A673 (cell line): ENCODE measurements at regions not wholly inside any gene's neighbourhood (a gene's known extent, or its start where the extent isn't known, plus 50 kb on each side); places are given as distances from the start of the nearest gene placed in this dataset.

Experiments
- BruUV-seq: library from RNA; stranded (reverse); fragments of 400-500 nt; replicated peaks from 2 replicates; lab custom pipeline; 2021; lab: Mats Ljungman, UMichigan
- CTCF ChIA-PET: fragments of 300-600 bp; sonication (Branson Sonifier 250); formaldehyde crosslinking; loops from one replicate; lab custom pipeline; 2022; ENCODE audit warnings: antibody characterized with exemption; lab: Charles Lee
- POLR2A ChIA-PET: fragments of 300-600 bp; sonication (Branson Sonifier 250); formaldehyde crosslinking; loops from one replicate; lab custom pipeline; 2022; ENCODE audit warnings: antibody characterized with exemption; ENCODE audit not compliant: low non-redundant PET; lab: Charles Lee
- DNase-seq: peaks from one replicate; pipeline ENCODE4 v3.0.0-alpha.2; 2015; ENCODE audit warnings: low spot score
- H3K27ac ChIP-seq: fragments of 200-600 bp; sonication (generic); 2 replicates; pipeline ENCODE4 v1.5.1; 2016; ENCODE audit warnings: mixed run types, low read depth, mild to moderate bottlenecking, mixed read lengths, antibody characterized with exemption, low read length; ENCODE audit not compliant: poor library complexity, severe bottlenecking
- H3K27me3 ChIP-seq: fragments of 200-600 bp; sonication (generic); replicated peaks from 2 replicates; pipeline ENCODE4 v1.6.1; 2017; ENCODE audit warnings: mixed run types, low read depth, mild to moderate bottlenecking, mixed read lengths, antibody characterized with exemption, low read length; ENCODE audit not compliant: insufficient read depth, poor library complexity
- H3K36me3 ChIP-seq: fragments of 200-600 bp; sonication (generic); 2 replicates; pipeline ENCODE4 v1.6.1; 2016; ENCODE audit warnings: mixed run types, mild to moderate bottlenecking, mixed read lengths, antibody characterized with exemption, low read length; ENCODE audit not compliant: insufficient read depth, poor library complexity, severe bottlenecking
- H3K4me1 ChIP-seq: fragments of 200-600 bp; sonication (generic); 2 replicates; pipeline ENCODE4 v1.6.1; 2017; ENCODE audit warnings: mixed run types, mild to moderate bottlenecking, mixed read lengths, antibody characterized with exemption, low read length; ENCODE audit not compliant: insufficient read depth, poor library complexity, severe bottlenecking
- H3K4me3 ChIP-seq: fragments of 200-600 bp; sonication (generic); 2 replicates; pipeline ENCODE4 v1.5.1; 2016; ENCODE audit warnings: low read depth, mixed run types, mild to moderate bottlenecking, mixed read lengths, low read length; ENCODE audit not compliant: poor library complexity, severe bottlenecking
- H3K9me3 ChIP-seq: fragments of 200-600 bp; sonication (generic); 2 replicates; pipeline ENCODE4 v1.6.1; 2016; ENCODE audit warnings: mixed run types, low read depth, mild to moderate bottlenecking, mixed read lengths, antibody characterized with exemption, low read length; ENCODE audit not compliant: poor library complexity, severe bottlenecking
- EZH2 ChIP-seq: fragments of 200-600 bp; sonication (generic); IDR thresholded peaks from 2 replicates; pipeline ENCODE4 v1.6.1; 2017; ENCODE audit warnings: borderline replicate concordance, low read depth, mild to moderate bottlenecking, mixed read lengths, antibody characterized with exemption, low read length; ENCODE audit not compliant: poor library complexity, severe bottlenecking
- intact Hi-C: fragments of 100-400 bp; cut with micrococcal nuclease; formaldehyde crosslinking; loops from one replicate; pipeline ENCODE4 v1.10.0; 2022; ENCODE audit not compliant: unreplicated experiment
- TF ChIP-seq, protein P1 (sequence below): fragments of 300-800, 200-600 bp; sonication (generic); conservative IDR thresholded peaks from 2 replicates; pipeline ENCODE4 v1.5.1; 2017; ENCODE audit warnings: low read depth, mild to moderate bottlenecking, antibody characterized with exemption, low read length, moderate library complexity, mixed read lengths

DNA sequence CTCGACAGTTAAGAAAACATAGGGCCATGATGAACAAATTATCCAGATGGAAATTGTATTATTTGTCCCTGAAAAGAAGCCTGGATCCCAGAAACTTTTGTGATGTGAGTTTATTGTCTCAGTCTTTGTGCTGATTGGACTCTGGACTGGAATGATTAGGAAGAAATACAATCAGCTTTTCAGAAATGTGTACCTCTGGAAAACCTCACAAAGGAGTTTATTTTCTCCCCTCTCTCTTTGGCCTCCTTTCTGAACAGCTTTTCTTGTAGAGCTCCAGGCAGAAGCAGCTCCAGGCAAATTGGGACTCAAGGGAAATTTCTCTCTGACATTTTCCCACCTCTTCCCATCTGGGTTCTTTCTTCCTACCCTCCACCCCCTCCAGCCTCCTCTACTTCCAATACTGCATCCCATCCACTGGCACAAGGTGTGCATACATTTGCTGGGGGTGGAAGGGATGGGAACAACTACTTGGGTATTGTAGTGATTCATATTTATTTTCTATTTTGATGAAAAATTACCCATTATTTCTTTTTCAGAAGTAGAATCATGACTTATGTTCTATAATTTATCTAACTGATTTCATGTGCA is 119.7 kb downstream of the CD47 start:
- no TSS peak for BruUV-seq
- H3K36me3 ChIP-seq, result no peaks in the 10 kb centered on the region
- POLR2A ChIA-PET, result no interaction called here
- TF ChIP-seq, protein P1, sequence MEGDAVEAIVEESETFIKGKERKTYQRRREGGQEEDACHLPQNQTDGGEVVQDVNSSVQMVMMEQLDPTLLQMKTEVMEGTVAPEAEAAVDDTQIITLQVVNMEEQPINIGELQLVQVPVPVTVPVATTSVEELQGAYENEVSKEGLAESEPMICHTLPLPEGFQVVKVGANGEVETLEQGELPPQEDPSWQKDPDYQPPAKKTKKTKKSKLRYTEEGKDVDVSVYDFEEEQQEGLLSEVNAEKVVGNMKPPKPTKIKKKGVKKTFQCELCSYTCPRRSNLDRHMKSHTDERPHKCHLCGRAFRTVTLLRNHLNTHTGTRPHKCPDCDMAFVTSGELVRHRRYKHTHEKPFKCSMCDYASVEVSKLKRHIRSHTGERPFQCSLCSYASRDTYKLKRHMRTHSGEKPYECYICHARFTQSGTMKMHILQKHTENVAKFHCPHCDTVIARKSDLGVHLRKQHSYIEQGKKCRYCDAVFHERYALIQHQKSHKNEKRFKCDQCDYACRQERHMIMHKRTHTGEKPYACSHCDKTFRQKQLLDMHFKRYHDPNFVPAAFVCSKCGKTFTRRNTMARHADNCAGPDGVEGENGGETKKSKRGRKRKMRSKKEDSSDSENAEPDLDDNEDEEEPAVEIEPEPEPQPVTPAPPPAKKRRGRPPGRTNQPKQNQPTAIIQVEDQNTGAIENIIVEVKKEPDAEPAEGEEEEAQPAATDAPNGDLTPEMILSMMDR, result no peak
- TF ChIP-seq EZH2, result no peak
- no peak for DNase-seq
- intact Hi-C loops, result no loop called here
- H3K9me3 ChIP-seq, result no peaks in the 10 kb centered on the region
- no peaks in the 10 kb centered on the region for H3K4me1 ChIP-seq
- CTCF ChIA-PET, result no interaction called here
- H3K27ac ChIP-seq, result no peak overlapping the region
- no peak overlapping the region for H3K4me3 ChIP-seq
- no peaks in the 10 kb centered on the region for H3K27me3 ChIP-seq

DNA sequence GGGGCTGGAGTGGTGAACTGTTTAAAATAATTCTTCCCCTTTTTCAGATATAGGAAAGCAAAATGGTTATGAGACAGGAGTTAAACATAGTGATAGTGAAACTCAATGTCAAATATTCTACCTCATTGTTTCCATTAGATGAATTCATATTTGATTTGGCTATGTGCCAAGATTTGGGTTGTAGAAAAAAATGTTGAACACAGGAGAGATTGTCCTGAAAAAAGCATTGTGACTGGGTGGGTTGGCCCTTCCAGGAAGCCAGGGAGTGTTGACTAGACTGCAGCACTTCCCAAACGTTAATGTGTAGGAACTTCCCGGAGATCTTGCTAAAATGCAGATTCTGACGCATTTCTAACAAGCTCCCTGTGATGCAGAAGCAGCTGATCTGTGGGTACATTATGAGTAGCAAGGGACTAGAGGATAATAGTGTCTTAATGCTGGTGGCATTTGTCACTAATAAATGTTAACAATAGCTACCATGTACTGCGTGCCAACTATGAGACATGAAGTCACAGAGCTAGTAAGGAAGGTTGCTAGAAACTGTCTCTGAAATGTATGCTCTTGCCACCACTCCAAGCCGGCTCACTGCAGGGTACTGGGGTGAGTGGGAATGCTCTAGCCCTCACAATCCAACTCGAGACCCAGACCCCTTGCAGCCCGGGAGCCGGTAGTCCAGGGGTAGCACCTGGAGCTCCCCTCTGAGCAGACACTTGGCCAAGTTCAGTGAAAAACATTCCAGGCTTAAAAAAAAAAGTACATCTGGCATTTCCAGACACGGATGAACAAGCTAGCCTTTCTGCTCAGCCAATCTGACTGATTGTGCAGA is 120.6 kb downstream of the CD47 start:
- H3K36me3 ChIP-seq, result no peaks in the 10 kb centered on the region
- BruUV-seq, result no TSS peak
- H3K27ac ChIP-seq, result no peak overlapping the region
- no peaks in the 10 kb centered on the region for H3K27me3 ChIP-seq
- TF ChIP-seq, protein P1, result no peak
- TF ChIP-seq EZH2, result no peak
- no peaks in the 10 kb centered on the region for H3K4me1 ChIP-seq
- intact Hi-C loops, result no loop called here
- no peaks in the 10 kb centered on the region for H3K9me3 ChIP-seq
- DNase-seq, result no peak
- ChIA-PET CTCF (no interaction called here), POLR2A (no interaction called here)
- no peak overlapping the region for H3K4me3 ChIP-seq

DNA sequence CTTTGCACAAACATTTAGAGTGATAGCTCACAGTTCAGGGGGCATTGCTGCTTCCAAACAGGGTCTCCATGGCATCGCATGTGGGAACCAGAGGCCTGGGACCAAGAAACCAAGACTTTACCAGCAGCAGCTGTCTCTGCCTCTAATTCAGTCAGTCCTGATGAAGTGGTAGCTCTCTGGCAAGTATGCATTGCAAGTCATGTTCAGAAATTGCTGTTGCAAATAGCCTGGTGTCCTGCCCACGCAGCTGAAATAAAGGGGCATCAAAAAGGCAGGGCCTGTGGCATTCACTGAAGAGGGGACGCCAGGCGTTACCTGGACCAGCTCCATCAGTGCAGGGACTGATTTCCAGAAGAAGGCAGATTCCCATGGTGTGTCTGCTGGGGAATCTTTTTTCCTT is 121.3 kb downstream of the CD47 start:
- intact Hi-C loops, result no loop called here
- no peaks in the 10 kb centered on the region for H3K9me3 ChIP-seq
- H3K27ac ChIP-seq, result no peak overlapping the region
- POLR2A ChIA-PET, result no interaction called here
- no peaks in the 10 kb centered on the region for H3K36me3 ChIP-seq
- no peak for TF ChIP-seq EZH2
- TF ChIP-seq, protein P1, result no peak
- CTCF ChIA-PET, result no interaction called here
- H3K4me1 ChIP-seq, result no peaks in the 10 kb centered on the region
- no peaks in the 10 kb centered on the region for H3K27me3 ChIP-seq
- BruUV-seq, result no TSS peak
- H3K4me3 ChIP-seq, result no peak overlapping the region
- DNase-seq, result no peak
